ENCODE measurements at regions not wholly inside any gene's neighbourhood (a gene's known extent, or its start where the extent isn't known, plus 50 kb on each side); places are given as distances from the start of the nearest gene placed in this dataset.
A peak's percentile ranks its signal among the peaks of the same experiment; 100 is the strongest.

DNA sequence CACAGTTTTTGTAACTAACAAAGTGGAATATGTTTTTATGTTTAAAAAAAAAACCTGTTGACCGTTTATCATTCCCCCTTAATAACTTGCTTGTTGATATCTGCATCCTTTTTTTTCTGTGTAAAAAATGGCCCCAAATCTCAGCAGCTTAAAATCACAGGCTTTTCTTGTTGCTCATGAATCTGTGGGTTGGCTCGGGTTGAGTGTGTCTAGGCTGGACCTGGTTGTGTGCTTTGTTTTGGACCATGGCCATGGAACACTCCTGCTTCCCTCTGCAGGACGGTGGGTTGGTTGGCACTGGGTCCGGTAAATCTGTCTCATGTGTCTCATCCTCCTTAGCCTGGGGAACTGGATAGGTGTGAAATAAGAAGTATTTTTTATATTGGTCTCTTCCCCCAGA is 139.0 kb upstream of the LINC00305 start:
- DNase-seq: no peak

DNA sequence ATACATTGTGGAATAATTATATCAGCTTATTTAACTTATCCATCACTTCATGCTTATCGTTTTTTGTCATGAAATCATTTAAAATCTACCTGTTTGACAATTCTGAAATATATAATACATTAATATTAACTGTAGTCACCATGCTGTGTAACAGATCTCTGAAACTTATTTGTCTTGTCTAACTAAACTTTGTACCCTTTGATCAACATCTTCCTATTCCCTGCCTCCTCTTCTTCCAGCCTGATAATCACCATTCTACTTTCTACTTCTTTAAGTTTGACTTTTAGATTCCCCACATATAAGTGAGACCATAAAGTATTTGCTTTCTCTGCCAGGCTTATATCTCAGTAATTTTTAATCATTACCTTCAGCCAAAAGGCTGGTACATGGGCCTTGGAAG is 134.2 kb upstream of the LINC00305 start:
- DNase-seq: no peak

DNA sequence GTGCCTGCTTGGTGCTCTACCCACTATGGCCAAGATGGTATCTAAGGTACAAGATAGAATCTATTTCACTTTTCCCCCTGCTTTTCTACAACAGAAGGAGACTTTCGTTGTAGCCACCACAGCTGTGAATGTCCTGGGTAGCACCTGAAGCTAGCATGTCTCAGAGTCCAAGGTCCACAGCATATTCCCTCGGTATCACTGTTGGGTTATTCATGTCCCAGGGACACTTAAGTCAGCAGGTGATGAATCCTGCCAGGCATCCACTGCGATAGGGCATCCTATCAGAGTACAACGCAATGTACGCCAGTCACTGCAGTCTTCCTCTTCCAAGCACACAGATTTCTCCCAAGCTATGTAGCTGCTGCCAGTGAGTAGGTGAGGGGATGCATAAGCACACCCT is 129.1 kb upstream of the LINC00305 start:
- no peak for DNase-seq

DNA sequence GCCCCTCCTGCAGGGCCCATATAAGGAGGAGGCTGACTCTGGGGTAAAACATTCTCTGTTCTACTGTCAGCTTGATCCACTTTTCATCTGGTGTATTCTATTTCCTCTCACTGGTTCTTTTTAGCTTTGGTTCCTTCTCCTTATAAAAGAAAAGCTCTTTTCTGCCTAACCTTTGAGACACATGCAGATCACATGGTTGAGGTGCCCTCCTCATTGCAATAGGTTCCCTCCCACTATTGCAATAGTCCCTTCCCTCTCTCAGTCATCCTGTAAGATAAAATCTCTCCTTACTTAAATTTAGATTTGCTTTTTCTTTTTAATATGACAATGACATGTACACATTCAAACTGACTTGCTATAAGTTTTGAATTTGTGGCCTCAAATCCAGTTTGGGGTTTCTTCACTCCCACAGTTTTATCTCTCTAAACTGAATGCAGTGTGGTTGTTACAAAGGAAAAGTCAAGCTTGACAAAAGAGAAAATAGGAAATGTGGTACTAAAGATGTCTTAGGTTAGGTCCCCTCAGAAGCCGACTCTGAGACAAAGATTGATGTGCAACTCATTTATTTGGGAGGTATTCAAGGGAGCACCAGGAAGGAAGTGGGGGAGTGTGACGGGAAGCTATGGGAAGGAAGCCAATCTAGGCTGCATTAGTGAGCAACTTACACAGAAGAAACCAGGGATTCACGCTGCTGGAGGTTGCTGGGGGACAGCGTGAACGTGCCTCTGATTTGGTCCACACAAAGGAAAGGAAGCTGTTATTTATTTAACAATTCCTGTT is 127.6 kb upstream of the LINC00305 start:
- DNase-seq: no peak

DNA sequence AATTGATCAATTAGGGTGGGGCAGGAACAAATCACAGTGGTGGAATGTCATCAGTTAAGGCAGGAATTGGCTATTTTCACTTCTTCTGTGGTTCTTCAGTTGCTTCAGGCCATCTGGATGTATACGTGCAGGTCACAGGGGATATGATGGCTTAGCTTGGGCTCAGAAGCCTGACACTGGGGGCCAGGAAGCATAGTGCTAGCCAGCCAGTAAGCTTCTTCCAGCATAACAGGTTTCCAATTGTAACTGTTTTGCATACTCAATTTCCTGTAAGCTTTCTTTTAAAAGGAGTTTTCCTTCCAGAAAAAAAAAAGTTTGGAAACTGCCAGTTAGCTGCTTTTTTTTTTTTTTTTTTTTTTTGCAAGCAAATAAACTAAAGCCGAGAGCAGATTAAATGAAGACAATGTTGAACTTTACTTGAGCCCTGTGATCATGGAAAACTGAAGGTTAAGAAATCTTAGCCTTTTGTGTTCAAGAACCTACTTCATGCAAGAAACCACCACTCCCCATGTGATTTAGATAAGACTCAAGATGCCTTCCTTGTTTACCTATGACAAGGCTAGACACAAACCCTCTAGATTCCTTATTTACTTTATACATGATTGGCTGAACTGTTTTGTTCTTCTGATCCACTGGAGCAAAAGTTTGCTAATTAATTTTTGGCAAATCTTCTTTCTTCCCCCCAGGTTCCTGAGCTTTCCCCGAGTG is 126.9 kb upstream of the LINC00305 start:
- DNase-seq: no peak

DNA sequence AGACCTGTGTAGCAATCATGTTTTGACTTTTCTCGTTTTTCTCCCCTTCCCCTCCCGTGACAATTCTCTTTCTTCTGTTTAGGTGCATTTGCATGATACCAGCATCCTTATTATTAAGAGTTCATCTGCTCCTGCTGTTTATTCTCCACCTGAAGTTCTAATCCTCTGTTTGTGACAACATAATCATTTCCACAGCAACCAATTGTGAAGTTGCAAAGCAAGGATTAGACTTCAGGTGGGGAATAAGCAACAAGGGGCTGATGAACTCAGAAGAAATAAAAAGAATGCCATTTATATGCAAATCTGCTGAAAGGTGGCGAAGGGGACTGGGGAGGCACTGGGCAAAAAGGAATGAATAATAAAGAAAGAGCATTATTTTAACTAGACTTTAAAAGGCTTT is 124.8 kb upstream of the LINC00305 start:
- no peak for DNase-seq

DNA sequence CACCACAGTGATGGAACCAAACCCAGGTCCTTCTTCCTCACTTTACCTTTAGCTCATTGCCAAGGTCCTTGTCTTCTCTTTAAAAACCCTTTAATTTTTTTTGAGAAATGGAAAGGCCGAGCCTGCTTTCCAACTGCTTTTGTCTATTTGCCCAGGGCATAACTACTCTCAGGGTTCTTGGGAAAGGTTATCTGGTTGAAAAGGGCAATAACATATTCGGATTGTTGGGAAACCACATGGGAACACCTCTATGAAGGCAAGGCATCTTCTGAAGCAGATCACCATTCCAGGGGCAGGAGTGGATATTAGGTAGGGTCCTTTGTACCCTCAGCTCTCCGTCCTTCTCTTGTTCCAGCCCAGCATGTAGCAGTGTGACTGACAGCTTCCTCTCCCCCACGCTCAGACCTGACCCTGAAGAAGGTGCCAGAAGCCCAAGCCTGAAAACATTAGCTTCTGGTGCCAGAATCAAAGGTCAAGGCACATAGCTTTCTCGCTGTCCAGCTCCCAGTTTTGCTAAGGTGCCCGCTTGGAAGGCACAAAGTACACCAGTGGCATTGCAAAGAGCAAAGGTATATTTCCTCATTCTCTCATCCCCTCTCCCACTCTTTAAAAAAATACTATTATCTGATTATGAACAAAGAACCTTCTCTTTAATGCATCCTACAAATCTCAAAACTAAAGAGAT is 123.2 kb upstream of the LINC00305 start:
- no peak for DNase-seq

DNA sequence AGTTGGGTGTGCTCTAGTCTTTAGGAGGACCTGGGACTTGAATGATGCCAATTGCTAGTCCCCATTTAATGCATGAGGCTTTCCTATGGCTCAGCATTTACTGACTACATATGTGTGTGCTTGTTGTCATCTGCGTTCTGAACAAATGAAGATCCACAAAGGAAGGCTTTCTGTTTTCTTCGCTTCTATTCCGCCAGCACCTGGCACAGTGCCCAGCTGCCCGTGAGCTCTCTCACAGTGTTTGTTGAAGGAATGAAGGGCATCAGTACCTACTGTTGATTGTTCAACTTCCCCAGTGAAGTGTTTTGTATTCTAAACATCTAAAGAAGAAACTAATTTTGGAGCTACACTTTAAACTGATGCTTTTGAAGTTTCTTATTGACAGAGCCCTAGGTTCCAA is 122.4 kb upstream of the LINC00305 start:
- DNase-seq: no peak

DNA sequence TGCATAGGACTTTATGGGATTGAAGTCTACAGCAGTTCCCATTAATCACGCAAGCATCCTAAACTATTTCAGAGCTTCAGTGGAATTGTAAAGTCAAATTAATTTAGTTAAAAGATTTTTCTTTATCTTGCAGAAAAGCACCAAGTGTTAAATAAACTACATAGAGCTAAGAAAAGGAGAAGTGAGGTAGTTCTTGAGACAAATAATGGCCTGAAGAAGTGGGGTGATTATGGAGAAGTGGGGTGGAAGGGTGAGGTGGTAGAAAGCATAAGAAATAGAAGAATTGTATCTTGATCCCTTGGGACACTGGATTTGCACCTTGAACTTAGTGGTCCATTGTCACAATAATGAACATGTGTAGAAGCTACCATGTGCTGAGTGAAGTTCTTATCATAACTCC is 121.7 kb upstream of the LINC00305 start:
- DNase-seq: no peak

DNA sequence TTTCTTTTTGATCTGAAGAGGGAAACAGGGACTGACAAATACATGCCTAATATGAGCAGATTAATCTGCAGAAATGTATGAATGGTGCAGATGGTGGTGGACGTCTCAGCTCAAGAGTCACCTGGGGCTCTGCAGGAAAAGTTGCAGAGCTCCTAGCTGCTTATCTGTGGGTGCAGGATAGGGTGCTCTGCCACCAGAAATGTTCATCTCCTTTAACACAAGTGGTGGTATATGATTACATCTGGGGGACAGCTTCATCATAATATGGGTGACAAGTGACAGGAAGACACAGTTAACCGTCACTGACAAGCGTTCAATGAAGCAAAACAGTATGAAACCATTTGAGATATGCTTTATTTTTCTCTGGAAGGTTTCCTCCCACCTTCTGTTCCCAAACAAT is 121.2 kb upstream of the LINC00305 start:
- no peak for DNase-seq

DNA sequence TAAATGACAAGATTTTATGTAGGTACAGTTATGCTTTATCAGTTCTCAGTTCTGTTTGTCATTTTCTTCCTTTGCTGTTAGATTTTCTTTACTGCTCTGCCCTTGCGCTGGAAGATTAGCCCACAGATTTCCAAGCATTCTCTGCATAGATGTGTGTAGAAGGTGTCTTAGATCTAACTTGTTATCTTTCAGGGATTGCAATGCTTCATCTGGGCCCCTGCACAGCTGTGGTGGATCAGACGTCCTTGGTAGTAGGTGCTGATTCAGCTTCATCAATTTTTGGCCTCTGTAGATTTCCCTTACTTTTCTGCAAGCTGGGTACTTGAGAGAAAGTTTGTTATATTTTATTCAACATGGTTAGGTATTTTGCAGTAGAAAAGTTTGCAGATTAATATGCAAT is 115.3 kb upstream of the LINC00305 start:
- DNase-seq: no peak

DNA sequence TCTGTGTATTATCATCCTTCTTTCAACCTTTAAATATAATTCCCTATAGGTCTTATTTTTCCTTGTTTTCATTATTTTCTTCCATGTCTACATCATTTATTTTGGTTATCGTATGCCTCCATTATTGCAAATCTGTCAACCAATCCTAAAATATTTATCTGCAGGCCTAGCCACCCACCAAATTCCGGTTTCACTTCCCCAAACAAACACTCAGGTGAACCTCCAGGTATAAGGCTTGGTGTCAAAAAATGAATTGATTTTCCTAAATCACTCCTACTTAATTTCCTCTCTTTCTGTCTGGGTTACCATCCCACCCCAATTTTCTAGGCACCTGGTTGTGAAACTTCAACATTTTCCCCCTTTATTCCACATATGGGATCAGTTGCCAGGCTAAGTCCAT is 111.9 kb upstream of the LINC00305 start:
- no peak for DNase-seq

DNA sequence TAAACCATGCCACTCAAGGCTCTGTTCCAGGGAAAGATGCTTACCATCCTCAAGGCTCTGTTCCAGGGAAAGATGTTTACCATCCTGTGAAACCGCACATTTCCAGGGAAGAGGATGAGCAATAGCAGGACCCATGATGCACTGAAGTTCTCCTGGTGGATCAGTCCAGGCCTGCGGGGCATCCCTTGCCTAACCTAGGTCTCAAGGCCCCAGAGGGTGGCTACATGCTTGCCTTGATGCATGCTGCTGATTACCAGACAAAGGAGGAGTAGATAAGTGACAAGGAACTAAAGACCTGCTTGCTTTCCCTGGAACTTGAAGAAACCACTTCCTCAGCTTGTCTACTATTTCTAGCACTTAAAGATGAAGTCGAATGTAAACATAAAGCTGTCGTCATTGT is 111.0 kb upstream of the LINC00305 start:
- no peak for DNase-seq

DNA sequence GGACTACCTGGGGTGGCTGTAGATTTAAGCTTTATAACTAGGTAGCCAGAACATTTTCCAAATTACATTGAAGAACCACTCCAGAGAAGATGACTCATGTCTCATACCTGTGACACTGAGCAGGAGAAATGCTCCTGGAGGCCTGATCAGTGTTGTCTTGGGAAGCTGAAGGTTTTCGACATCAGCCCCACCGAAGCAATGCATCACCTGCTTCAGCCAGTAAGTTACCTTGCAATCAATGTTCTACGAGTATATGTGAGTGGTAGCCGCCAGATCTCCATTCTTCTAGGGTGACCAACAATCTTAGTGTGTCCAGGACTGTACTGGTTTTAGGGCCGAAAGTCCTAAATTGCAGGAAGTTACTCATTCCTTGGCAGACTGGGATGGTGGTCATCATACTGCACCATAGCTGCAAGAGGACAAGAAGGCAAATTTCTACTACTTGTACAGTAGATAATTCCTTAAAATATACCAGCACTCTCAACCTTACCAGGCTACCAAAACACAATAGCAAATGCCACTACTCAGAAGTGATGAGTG is 109.3 kb upstream of the LINC00305 start:
- no peak for DNase-seq

DNA sequence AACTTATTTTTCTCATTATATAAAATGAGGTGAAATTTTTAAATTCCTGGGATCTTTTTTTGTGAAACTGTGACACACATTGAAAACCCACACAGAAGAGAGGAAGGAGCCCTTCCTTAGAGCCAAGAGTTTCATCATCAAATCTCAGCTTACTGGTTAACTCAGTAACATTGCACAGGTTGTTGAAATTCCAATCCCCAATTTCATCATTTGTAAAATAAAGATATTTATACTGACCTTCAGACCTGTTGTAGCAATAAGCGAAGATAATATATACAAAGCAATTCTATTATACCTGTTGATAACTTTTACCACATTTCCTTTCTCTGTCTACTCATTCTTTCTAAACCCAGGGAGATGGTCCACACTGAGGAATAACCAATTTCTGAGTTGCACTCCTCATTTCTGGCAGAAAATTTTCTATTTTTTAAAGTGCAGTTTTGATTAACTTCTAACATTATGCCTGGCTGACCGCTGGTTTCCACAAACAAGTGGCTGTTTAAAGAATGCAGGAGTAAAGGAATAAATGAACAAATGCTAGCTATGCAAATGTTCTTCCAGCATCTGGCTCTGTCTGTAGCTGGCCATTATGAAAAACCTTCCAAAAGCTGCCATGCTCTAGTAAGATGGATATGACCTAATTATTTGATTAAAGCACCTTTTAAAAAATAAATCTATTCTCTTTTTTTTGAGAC is 105.7 kb upstream of the LINC00305 start:
- no peak for DNase-seq

DNA sequence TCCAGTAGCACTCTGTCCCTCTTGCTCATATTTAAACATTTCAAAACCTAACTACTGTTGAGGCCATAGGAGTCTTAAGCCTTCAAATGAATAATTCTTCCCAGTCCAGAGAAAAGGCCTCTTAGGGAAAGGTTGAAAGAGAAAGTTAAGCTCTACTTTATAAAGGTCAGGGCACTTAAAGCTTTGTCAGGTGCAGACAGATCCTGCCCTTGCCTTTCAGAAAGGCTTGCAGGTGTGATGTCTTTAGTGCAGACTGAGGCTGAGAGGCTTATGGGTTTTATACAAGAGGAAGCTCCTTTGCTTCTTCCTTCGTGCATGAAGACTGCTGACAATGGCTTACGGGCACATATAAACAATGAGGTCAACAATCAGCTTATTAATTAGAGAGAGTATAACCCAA is 105.0 kb upstream of the LINC00305 start:
- DNase-seq: no peak

DNA sequence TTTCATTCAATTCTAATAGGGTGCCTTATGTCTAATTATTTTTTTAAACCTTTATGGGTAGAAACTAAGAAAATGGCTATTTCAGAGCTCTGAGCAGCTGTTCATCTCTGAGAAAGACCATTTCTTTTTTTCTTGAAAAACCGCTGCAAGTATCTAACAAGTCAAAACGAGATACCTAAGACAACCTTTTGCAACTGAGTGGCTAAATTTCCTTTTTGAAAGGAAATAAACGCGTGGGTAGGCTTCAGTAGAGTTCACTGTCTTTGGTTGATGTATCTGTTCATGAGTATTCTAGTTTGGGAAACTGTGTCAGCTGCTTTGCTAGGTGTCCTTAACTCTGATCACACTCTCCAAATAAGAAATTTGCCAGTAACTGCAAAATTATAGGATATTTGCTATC is 104.3 kb upstream of the LINC00305 start:
- no peak for DNase-seq

DNA sequence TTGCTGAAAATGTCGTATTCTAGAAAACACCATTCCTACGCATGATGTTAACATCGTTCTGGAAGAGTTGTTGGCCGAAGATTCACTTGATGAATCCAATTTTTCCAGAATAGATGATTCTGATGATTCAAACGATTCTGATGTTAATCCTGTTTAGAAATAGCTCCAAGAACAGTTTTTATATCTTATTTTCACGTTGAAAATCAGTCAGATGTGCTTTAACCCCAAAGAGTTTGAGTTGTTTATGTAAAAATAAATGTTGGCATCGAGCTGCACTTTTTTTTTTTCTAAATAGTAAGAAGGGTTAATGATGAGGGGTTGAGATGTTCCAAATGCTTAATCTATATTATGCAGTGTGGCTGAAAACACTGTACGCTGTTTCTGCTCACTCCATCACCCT is 99.9 kb upstream of the LINC00305 start:
- no peak for DNase-seq

DNA sequence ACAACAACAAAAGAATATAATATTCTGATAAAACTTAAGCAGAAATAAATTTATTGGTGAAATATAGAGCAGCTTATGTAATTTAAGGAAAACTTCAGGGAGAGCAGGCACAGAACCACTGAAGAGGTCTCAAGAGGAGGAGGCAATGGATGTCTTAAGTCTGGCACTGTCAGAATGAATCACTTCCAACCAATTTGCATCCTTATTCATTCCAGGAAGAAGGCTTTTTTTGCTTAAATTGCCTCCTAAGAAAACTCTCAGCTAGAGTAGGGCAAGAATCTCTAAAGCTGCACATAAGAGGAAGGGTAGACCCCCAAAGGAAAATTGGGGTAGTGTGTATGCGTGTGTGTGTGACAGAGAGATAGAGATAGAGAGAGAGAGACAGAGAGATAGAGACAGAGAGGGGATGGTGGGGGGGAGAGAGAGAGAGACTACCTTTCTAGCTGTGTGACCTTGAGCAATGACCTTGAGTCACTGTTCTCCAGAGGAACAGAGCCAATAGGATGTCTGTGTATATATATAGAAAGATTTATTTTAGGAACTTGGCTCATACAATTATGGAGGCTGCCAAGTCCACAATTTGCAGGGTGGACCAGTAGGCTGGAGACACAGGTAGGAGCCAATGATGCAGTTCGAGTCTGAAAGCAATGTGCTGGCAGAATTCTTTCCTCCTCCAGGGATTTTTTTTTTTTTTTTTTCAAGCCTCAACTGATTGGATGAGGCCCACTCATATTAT is 96.4 kb upstream of the LINC00305 start:
- no peak for DNase-seq

DNA sequence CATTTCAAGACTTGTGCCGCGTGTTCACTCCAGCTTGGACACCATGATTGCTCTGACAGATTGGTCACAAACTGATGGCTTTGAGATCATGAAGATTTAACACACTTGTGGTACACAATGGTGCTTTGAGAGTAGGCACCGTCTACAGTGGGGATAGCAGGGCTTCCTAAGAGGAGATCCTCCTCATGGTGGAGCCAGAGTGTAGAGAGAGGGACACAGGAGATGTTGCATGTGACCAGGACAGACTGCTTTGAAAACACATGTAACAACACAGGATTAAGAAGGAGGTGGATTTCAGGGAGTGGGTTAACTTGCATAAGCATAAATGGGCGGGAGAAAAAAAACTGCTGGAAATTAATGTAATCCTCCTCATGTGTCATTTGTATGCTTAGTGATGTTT is 95.7 kb upstream of the LINC00305 start:
- peak; percentile 23 to 70 for DNase-seq

DNA sequence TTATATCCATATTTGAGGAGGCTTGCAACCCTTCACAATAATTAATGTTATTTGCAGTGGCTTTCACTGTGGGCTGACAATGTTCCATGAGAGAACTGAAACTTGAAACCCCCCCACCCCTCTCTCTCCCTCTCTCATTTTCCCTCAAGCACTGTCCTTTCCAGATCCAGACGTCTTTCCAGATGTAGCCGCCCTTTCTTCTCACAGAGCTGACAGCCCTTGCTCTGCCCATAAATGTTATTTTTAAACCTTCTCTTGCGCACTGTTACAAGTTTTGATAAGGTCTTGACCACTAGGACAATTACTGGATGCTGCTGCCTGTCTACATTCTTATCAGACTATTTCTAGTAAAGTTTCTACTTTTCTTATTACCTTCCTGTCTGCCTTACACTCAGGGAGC is 91.4 kb upstream of the LINC00305 start:
- no peak for DNase-seq

DNA sequence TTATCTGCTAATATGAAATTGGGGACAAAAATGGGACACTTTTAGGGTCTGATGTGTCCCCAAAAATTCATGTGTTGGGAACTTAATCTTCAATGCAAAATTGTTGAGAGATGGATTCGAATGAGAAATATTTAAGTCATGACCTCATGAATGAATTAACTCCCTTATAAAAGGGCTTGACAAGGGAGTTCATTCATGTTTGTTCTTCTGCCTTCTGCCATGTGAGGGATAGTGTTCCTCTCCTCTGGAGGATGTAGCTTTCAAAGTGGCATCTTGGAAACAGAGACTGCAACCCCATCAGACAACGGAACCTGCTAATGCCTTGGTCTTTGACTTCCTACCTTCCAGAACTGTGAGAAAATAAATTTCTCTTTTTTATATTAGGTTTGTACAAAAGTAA is 89.2 kb upstream of the LINC00305 start:
- no peak for DNase-seq

DNA sequence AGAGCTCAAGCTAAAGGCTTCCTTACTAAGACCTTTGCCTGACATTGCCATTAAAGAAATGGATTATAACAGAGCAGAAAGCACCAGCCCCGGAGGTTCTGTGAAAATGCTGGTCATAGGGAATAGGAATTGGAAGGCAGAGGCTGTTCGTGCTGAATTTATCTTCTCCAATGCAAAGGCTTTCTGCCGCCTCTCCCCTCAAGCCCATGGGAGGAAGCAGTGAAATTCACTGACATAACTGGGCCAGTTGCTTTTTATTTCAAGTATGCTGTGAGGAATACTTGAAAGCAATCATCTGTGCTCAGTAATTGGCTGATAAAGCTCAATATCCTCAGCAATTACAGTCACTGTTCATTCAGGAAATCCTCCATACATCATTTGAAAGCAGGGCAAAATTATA is 85.4 kb upstream of the LINC00305 start:
- no peak for DNase-seq
